ENCODE measurements at regions not wholly inside any gene's neighbourhood (a gene's known extent, or its start where the extent isn't known, plus 50 kb on each side); places are given as distances from the start of the nearest gene placed in this dataset.

- TF ChIP-seq REST (IDR thresholded peaks at IDR 0.05; ENCODE audit: unreplicated experiment) (no peak), POLR2AphosphoS5 (IDR thresholded peaks at IDR 0.05; ENCODE audit: low read depth) (no peak), STAT1 (IDR thresholded peaks at IDR 0.05; ENCODE audit: unreplicated experiment) (no peak), EZH2 (IDR thresholded peaks at IDR 0.05; ENCODE audit: low read depth, unreplicated experiment) (no peak)
These were observed 130.3 kb upstream of the EFNA5 start (continued) for GRCh38 chr5:107801061-107801460.

- Histone ChIP-seq H3K4me2 (no peak overlapping the region; the same call in 1 of the 2 replicates), H3F3A (replicated peaks; ENCODE audit: low read depth) (no peaks in the 10 kb centered on the region), H3K9me2 (ENCODE audit: insufficient read depth) (peaks cover 5% of the 10 kb centered on the region), H3K36me3 (ENCODE audit: insufficient read depth) (no peaks in the 10 kb centered on the region), H3K27me3 (ENCODE audit: insufficient read depth) (no peaks in the 10 kb centered on the region), H3K27ac (ENCODE audit: low read depth) (no peak overlapping the region), H2AFZ (peak overlapping the region; percentile 34), H3K79me2 (replicated peaks; ENCODE audit: insufficient read depth) (no peaks in the 10 kb centered on the region), H3K4me3 (no peak overlapping the region), H3K4me1 (ENCODE audit: insufficient read depth) (peaks cover 10% of the 10 kb centered on the region), H4K20me1 (replicated peaks; ENCODE audit: insufficient read depth) (no peaks in the 10 kb centered on the region)
- Mint-ChIP-seq H3K27ac (peak overlapping the region; percentile 13; the same call in 1 of the 2 replicates), H3K36me3 (ENCODE audit: low read depth) (no peaks in the 10 kb centered on the region), H3K27me3 (ENCODE audit: insufficient read depth, low read depth, poor library complexity) (peaks cover 2% of the 10 kb centered on the region), H3K4me1 (peaks cover 10% of the 10 kb centered on the region), H3K4me3 (no peak overlapping the region), H3K9me3 (no peaks in the 10 kb centered on the region)
- DNase-seq (ENCODE audit: low spot score), result peak; percentile 43
- ATAC-seq, result peak; percentile 90
- TF ChIP-seq EZH2phosphoT487 (IDR thresholded peaks at IDR 0.05; ENCODE audit: unreplicated experiment), result no peak
- no peak for TF ChIP-seq REST (IDR thresholded peaks at IDR 0.05; ENCODE audit: unreplicated experiment)
- TF ChIP-seq CREB1 (CRISPR knock-in tag; IDR thresholded peaks at IDR 0.05; ENCODE audit: low read depth), result 0 out of 2 replicates have a peak, but pooled peaks have one; percentile 18
These were observed 128.6 kb upstream of the EFNA5 start for GRCh38 chr5:107799306-107799705.

GRCh38 chr5:107796797-107797196 lies 126.1 kb upstream of the EFNA5 start:
- no peak overlapping the region for H2AFZ ChIP-seq
- no peaks in the 10 kb centered on the region for H3K27me3 Mint-ChIP-seq (ENCODE audit: insufficient read depth, low read depth, poor library complexity)
- no peaks in the 10 kb centered on the region for H3K9me3 Mint-ChIP-seq
- peaks cover 5% of the 10 kb centered on the region for H3K9me2 ChIP-seq (ENCODE audit: insufficient read depth)
- TF ChIP-seq CTCF (conservative IDR thresholded peaks at IDR 0.05; ENCODE audit: low read depth in 2 of 2) (peak; percentile 13 to 41; a peak in 2 of 4 replicates), EZH2 (IDR thresholded peaks at IDR 0.05; ENCODE audit: low read depth, unreplicated experiment) (no peak)
- H3K4me3 Mint-ChIP-seq, result no peak overlapping the region
- H3K36me3 Mint-ChIP-seq (ENCODE audit: low read depth), result no peaks in the 10 kb centered on the region
- no peaks in the 10 kb centered on the region for H3K27me3 ChIP-seq (ENCODE audit: insufficient read depth)
- H4K20me1 ChIP-seq (replicated peaks; ENCODE audit: insufficient read depth), result no peaks in the 10 kb centered on the region
- DNase-seq (ENCODE audit: low spot score) (no peak), ATAC-seq (no peak)
- H3K36me3 ChIP-seq (ENCODE audit: insufficient read depth), result no peaks in the 10 kb centered on the region
- H3K4me3 ChIP-seq, result no peak overlapping the region
- no peak overlapping the region for H3K27ac Mint-ChIP-seq
- H3K27ac ChIP-seq (ENCODE audit: low read depth), result no peak overlapping the region
- peaks cover 10% of the 10 kb centered on the region for H3K4me1 ChIP-seq (ENCODE audit: insufficient read depth)
- H3K4me1 Mint-ChIP-seq, result peaks cover 9% of the 10 kb centered on the region
- H3K79me2 ChIP-seq (replicated peaks; ENCODE audit: insufficient read depth), result no peaks in the 10 kb centered on the region
- no peak overlapping the region for H3K4me2 ChIP-seq
- H3F3A ChIP-seq (replicated peaks; ENCODE audit: low read depth), result no peaks in the 10 kb centered on the region
